Calu3 (cell line): ENCODE measurements at regions not wholly inside any gene's neighbourhood (a gene's known extent, or its start where the extent isn't known, plus 50 kb on each side); places are given as distances from the start of the nearest gene placed in this dataset.
"Not testable (repeated sequence)": the region's sequence is repeated elsewhere in the genome, so short reads cannot be mapped to it uniquely, and the experiment has no call there.

Experiments
- BruUV-seq: library from RNA; stranded (reverse); fragments of 400-500 nt; replicated peaks from 2 replicates; lab custom pipeline; 2021; lab: Mats Ljungman, UMichigan
- CTCF ChIA-PET: fragments of 300-600 bp; sonication (Branson Sonifier 250); formaldehyde crosslinking; loops from one replicate; lab custom pipeline; 2022; ENCODE audit warnings: antibody characterized with exemption; lab: Charles Lee
- DNase-seq: peaks from one replicate; pipeline ENCODE4 v3.0.0; 2022
- H3K27ac Mint-ChIP-seq: one replicate; pipeline ENCODE4 v1.8.0; 2022; ENCODE audit warnings: mixed read lengths; ENCODE audit not compliant: unreplicated experiment
- H3K27me3 Mint-ChIP-seq: one replicate; pipeline ENCODE4 v1.8.0; 2022; ENCODE audit warnings: mixed read lengths; ENCODE audit not compliant: unreplicated experiment
- H3K36me3 Mint-ChIP-seq: one replicate; pipeline ENCODE4 v1.8.0; 2022; ENCODE audit warnings: mild to moderate bottlenecking, moderate library complexity, mixed read lengths; ENCODE audit not compliant: insufficient read depth, unreplicated experiment
- H3K4me1 Mint-ChIP-seq: one replicate; pipeline ENCODE4 v1.8.0; 2022; ENCODE audit warnings: mild to moderate bottlenecking, low read depth, mixed read lengths; ENCODE audit not compliant: unreplicated experiment
- H3K4me3 Mint-ChIP-seq: one replicate; pipeline ENCODE4 v1.8.0; 2022; ENCODE audit warnings: mild to moderate bottlenecking, low read depth, moderate library complexity, mixed read lengths; ENCODE audit not compliant: unreplicated experiment
- H3K9me3 Mint-ChIP-seq: one replicate; pipeline ENCODE4 v1.8.0; 2022; ENCODE audit warnings: low read depth, mixed read lengths; ENCODE audit not compliant: unreplicated experiment
- CTCF ChIP-seq: fragments of 200-600 bp; IDR thresholded peaks from one replicate; pipeline ENCODE4 v1.8.0; 2022; ENCODE audit warnings: antibody characterized with exemption; ENCODE audit not compliant: unreplicated experiment
- intact Hi-C: fragments of 100-400 bp; cut with micrococcal nuclease; formaldehyde crosslinking; loops from one replicate; pipeline ENCODE4 v1.10.0; 2022; ENCODE audit not compliant: unreplicated experiment

- no peak for DNase-seq
- CTCF ChIA-PET = no interaction called here
Measured at GRCh38 chr6:4224067-4224978, 88.9 kb upstream of the ECI2 start.

GRCh38 chr6:4220558-4220957, 85.2 kb upstream of the ECI2 start:
- CTCF ChIA-PET = no interaction called here
- intact Hi-C loops = no loop called here
- Mint-ChIP-seq H3K4me1 (no peaks in the 10 kb centered on the region), H3K27ac (no peak overlapping the region), H3K4me3 (no peak overlapping the region), H3K36me3 (no peaks in the 10 kb centered on the region), H3K27me3 (peaks cover 7% of the 10 kb centered on the region), H3K9me3 (peaks cover 8% of the 10 kb centered on the region)
- no peak for DNase-seq
- BruUV-seq = no TSS peak
- no peak for TF ChIP-seq CTCF

More at GRCh38 chr6:4224067-4224978, 88.9 kb upstream of the ECI2 start:
- Mint-ChIP-seq H3K36me3 (no peaks in the 10 kb centered on the region), H3K27me3 (no peaks in the 10 kb centered on the region), H3K9me3 (no peaks in the 10 kb centered on the region), H3K27ac (no peak overlapping the region), H3K4me1 (no peaks in the 10 kb centered on the region), H3K4me3 (no peak overlapping the region)
- intact Hi-C loops = no loop called here
- TF ChIP-seq CTCF = no peak
- no TSS peak for BruUV-seq

GRCh38 chr6:4218619-4219317, 83.4 kb upstream of the ECI2 start:
- BruUV-seq, H3K4me1 Mint-ChIP-seq, H3K27ac Mint-ChIP-seq, intact Hi-C loops, H3K4me3 Mint-ChIP-seq, H3K27me3 Mint-ChIP-seq, DNase-seq, H3K36me3 Mint-ChIP-seq, CTCF ChIA-PET, H3K9me3 Mint-ChIP-seq: not testable (repeated sequence)

- no TSS peak for BruUV-seq
- TF ChIP-seq CTCF = no peak
- H3K4me3 Mint-ChIP-seq = no peak overlapping the region
- H3K36me3 Mint-ChIP-seq = no peaks in the 10 kb centered on the region
- intact Hi-C loops = no loop called here
- no peak for DNase-seq
- no peak overlapping the region for H3K27ac Mint-ChIP-seq
- H3K4me1 Mint-ChIP-seq = no peaks in the 10 kb centered on the region
- CTCF ChIA-PET = no interaction called here
- H3K27me3 Mint-ChIP-seq = peaks cover 13% of the 10 kb centered on the region
- H3K9me3 Mint-ChIP-seq = peaks cover 8% of the 10 kb centered on the region
Measured at GRCh38 chr6:4212588-4212987, 77.2 kb upstream of the ECI2 start.
